Ascending aorta (tissue), 2 donors: ENCODE measurements at regions not wholly inside any gene's neighbourhood (a gene's known extent, or its start where the extent isn't known, plus 50 kb on each side); places are given as distances from the start of the nearest gene placed in this dataset.

Experiments used
- DNase-seq, 2 donors: peaks; one replicate each; pipeline ENCODE4 v3.0.0-alpha.2; 2019; ENCODE audit warnings: low spot score in 2 of 2
- H3K27ac ChIP-seq, 2 donors: fragments of 200-600 bp; sonication (generic); one replicate each; pipeline ENCODE4 v1.5.1; 2016 to 2017; ENCODE audit warnings: mild to moderate bottlenecking in 1 of 2
- H3K27me3 ChIP-seq: fragments of 200-600 bp; sonication (generic); one replicate; pipeline ENCODE4 v1.5.1; 2017
- H3K36me3 ChIP-seq, 2 donors: fragments of 200-600 bp; sonication (generic); one replicate each; pipeline ENCODE4 v1.5.1; 2016
- H3K4me1 ChIP-seq, 2 donors: fragments of 200-600 bp; sonication (generic); one replicate each; pipeline ENCODE4 v1.5.1; 2016 to 2017; ENCODE audit warnings: mild to moderate bottlenecking in 1 of 2
- H3K4me3 ChIP-seq, 2 donors: fragments of 200-600 bp; sonication (generic); one replicate each; pipeline ENCODE4 v1.5.1; 2016 to 2017; ENCODE audit warnings: mild to moderate bottlenecking in 1 of 2
- H3K9me3 ChIP-seq, 2 donors: fragments of 200-600 bp; sonication (generic); one replicate each; pipeline ENCODE4 v1.5.1; 2016
- intact Hi-C: fragments of 100-400 bp; cut with DNase I; formaldehyde crosslinking; loops from one replicate; pipeline ENCODE4 v1.15.1; 2023
- TF ChIP-seq, protein P1 (sequence below), 3 experiments: fragments of 200-600 bp in 2 of 3; fragments of 450-650 bp in 1 of 3; sonication (generic) in 2 of 3; IDR thresholded peaks; one replicate each; pipeline ENCODE4 v1.5.1; 2016 to 2019; ENCODE audit warnings: antibody characterized with exemption in 3 of 3, mild to moderate bottlenecking in 1 of 3, moderate library complexity in 1 of 3

DNA sequence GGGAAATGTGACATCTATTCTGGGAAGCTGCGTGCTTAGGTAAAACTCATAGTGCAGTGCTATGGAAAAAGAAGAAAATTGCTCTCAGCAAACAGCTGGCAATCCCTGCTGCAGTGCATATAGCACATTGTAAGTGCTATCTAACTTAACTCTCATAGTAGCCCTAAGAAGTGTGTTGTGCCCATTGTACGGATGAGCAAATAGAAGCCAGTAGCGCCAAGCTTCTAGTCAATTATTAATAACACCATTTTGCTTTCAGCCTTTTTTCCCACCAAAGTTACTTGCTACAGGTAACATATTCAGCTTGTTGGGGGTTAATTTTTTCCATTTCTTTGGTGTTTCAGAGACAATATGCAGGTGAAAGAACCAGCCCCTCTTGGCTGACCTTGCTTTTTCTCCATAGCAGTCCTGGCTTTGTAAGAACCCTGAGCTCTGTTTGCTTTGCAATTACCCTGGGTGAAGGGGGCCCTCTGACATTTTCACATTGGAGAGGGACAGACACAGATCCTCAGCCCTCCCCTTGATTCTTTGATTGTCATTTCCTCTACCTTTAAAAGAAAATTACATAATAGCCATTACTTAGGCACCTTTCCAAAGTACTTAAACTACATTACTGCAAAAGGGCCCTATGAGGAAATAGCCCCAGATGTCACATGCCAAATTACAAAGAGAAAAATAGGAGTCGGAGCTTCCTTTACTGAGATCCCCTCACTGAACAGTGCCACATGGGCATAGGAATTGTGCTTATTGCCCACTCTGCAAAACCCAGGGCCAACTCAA is 576.2 kb upstream of the TBX3 start:
- no peaks in the 10 kb centered on the region for H3K4me1 ChIP-seq
- no peak overlapping the region for H3K27ac ChIP-seq
- no peak overlapping the region for H3K4me3 ChIP-seq
- no peak for DNase-seq
- no peaks in the 10 kb centered on the region for H3K9me3 ChIP-seq
- intact Hi-C loops: no loop called here
- H3K27me3 ChIP-seq: no peaks in the 10 kb centered on the region
- TF ChIP-seq, protein P1, sequence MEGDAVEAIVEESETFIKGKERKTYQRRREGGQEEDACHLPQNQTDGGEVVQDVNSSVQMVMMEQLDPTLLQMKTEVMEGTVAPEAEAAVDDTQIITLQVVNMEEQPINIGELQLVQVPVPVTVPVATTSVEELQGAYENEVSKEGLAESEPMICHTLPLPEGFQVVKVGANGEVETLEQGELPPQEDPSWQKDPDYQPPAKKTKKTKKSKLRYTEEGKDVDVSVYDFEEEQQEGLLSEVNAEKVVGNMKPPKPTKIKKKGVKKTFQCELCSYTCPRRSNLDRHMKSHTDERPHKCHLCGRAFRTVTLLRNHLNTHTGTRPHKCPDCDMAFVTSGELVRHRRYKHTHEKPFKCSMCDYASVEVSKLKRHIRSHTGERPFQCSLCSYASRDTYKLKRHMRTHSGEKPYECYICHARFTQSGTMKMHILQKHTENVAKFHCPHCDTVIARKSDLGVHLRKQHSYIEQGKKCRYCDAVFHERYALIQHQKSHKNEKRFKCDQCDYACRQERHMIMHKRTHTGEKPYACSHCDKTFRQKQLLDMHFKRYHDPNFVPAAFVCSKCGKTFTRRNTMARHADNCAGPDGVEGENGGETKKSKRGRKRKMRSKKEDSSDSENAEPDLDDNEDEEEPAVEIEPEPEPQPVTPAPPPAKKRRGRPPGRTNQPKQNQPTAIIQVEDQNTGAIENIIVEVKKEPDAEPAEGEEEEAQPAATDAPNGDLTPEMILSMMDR (IDR thresholded peaks at IDR 0.05): no peak
- no peaks in the 10 kb centered on the region for H3K36me3 ChIP-seq

DNA sequence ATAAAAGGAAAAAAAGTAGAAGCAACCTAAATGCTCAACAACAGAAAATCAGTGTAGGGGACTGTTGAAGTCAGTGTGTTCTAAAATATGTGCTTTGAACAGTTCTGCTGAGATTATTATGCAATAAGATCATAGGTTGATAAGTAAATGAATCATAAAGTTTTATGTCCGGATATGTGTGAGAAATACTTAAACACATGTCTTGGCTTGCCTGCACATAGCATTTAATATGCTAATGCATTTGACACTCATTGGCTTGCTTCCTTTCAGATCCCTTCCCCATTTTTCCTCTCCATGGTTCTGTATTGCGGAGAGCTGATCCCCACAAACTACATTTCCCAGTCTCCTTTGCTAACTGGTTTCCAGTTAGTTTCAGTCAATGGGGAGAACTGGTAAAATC is 573.8 kb upstream of the TBX3 start:
- no peaks in the 10 kb centered on the region for H3K4me1 ChIP-seq
- H3K27ac ChIP-seq: no peak overlapping the region
- H3K36me3 ChIP-seq: no peaks in the 10 kb centered on the region
- intact Hi-C loops: no loop called here
- no peak overlapping the region for H3K4me3 ChIP-seq
- DNase-seq: no peak
- no peaks in the 10 kb centered on the region for H3K9me3 ChIP-seq
- TF ChIP-seq, protein P1 (IDR thresholded peaks at IDR 0.05): no peak
- no peaks in the 10 kb centered on the region for H3K27me3 ChIP-seq

DNA sequence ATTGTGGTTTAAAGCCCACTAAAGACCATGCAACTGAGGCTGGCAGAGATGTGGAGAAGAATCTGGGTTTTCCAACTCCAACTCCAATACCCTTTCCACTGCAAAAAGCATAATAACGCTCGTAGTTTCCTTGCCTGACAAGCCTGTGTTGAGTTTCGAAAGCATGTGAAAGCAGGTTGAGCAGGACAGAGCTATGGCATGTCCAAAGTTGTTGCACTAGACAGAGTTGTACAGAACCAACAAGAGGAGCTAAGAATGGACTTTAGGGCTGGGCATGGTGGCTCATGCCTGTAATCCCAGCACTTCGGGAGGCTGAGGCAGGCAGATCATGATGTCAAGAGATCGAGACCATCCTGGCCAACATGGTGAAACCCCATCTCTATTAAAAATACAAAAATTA is 572.0 kb upstream of the TBX3 start:
- Histone ChIP-seq H3K9me3 (no peaks in the 10 kb centered on the region), H3K4me1 (no peaks in the 10 kb centered on the region), H3K27ac (no peak overlapping the region), H3K36me3 (no peaks in the 10 kb centered on the region), H3K27me3 (no peaks in the 10 kb centered on the region), H3K4me3 (no peak overlapping the region)
- intact Hi-C loops: no loop called here
- no peak for DNase-seq
- TF ChIP-seq, protein P1 (IDR thresholded peaks at IDR 0.05): no peak

DNA sequence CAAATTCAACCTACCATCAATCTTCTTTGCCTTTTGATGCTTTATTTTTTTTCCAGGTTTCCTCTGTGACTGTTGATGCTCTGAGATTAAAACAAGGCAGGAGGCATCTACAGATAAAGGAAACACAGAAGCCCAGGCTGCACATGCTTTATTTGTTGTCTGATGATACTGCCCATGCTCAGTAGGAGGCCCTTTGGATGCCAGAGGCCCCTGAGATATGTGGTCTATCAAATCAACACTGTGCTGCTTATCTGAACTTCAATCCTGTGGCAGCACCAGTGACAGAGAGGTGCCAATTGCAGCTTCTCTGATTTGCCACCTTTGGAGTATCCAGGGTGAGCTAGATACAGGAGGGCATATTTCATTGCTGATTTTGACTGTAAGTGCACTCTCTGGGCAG is 571.3 kb upstream of the TBX3 start:
- no peak for DNase-seq
- intact Hi-C loops: no loop called here
- H3K36me3 ChIP-seq: no peaks in the 10 kb centered on the region
- no peak overlapping the region for H3K27ac ChIP-seq
- H3K27me3 ChIP-seq: no peaks in the 10 kb centered on the region
- no peaks in the 10 kb centered on the region for H3K9me3 ChIP-seq
- TF ChIP-seq, protein P1 (IDR thresholded peaks at IDR 0.05): no peak
- no peak overlapping the region for H3K4me3 ChIP-seq
- no peaks in the 10 kb centered on the region for H3K4me1 ChIP-seq

DNA sequence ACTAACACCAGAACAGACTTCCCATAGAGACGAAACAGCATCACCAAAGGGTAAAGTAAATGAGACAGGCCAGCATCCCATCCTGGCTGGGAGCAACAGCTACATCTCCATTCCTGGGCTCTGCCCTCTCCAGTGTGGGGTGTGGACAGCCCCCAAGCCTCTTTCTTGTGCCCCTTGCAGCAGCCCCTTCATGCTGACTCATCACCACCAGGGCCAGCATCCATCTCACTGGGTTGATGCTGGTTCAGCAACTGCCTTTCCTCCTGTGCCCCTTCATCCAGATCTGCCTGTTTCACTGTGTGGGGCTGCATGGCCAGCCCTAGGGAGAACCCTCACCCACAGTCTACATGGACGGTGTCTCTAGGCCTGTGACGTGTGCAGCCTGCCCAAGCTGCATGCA is 569.1 kb upstream of the TBX3 start:
- no peaks in the 10 kb centered on the region for H3K9me3 ChIP-seq
- no peak for DNase-seq
- H3K4me3 ChIP-seq: no peak overlapping the region
- no peak overlapping the region for H3K27ac ChIP-seq
- TF ChIP-seq, protein P1 (IDR thresholded peaks at IDR 0.05): no peak
- no peaks in the 10 kb centered on the region for H3K27me3 ChIP-seq
- intact Hi-C loops: no loop called here
- H3K4me1 ChIP-seq: no peaks in the 10 kb centered on the region
- H3K36me3 ChIP-seq: no peaks in the 10 kb centered on the region

DNA sequence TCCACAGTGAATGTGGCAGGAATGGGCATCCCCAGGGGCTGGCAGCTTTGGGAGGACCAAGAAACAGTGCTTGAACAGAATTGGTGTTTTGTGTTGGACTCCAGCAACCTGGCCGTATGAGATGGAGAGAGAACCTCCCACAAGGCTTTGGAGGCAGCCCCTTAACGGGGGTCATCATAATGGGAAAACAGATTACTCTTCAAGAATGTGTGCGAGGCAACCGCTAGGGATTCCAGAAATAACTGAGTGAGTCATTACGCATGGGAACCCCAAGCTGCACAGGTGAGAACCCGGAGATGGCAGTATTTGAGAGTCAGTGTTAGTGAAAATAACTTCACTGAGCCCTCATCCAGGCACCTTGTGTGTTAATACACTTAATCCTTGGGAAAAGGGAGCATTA is 567.8 kb upstream of the TBX3 start:
- Histone ChIP-seq H3K4me3 (no peak overlapping the region), H3K27ac (no peak overlapping the region), H3K9me3 (no peaks in the 10 kb centered on the region), H3K36me3 (no peaks in the 10 kb centered on the region), H3K27me3 (no peaks in the 10 kb centered on the region), H3K4me1 (no peaks in the 10 kb centered on the region)
- intact Hi-C loops: no loop called here
- TF ChIP-seq, protein P1 (IDR thresholded peaks at IDR 0.05): no peak
- no peak for DNase-seq
